Neural progenitor cell (in vitro differentiated cells): ENCODE measurements at regions not wholly inside any gene's neighbourhood (a gene's known extent, or its start where the extent isn't known, plus 50 kb on each side); places are given as distances from the start of the nearest gene placed in this dataset.
A peak's percentile ranks its signal among the peaks of the same experiment; 100 is the strongest.

Experiments used
- DNase-seq: peaks from one replicate; pipeline ENCODE4 v3.0.0-alpha.2; 2016; ENCODE audit warnings: low spot score
- H2AFZ ChIP-seq: fragments of 200-600 bp; sonication (generic); replicated peaks from 2 replicates; pipeline ENCODE4 v1.6.1; 2016; ENCODE audit warnings: antibody characterized with exemption
- H3F3A ChIP-seq: fragments of 200-600 bp; sonication (generic); 2 replicates; pipeline ENCODE4 v1.6.1; 2016; ENCODE audit warnings: antibody characterized with exemption, low read depth
- H3K27ac ChIP-seq: fragments of 200-600 bp; sonication (generic); 2 replicates; pipeline ENCODE4 v1.5.1; 2016; ENCODE audit warnings: mild to moderate bottlenecking
- H3K27me3 ChIP-seq: fragments of 200-600 bp; sonication (generic); 2 replicates; pipeline ENCODE4 v1.6.1; 2016; ENCODE audit warnings: mild to moderate bottlenecking, moderate library complexity
- H3K36me3 ChIP-seq: fragments of 200-600 bp; sonication (generic); 2 replicates; pipeline ENCODE4 v1.5.1; 2016
- H3K4me1 ChIP-seq: fragments of 200-600 bp; sonication (generic); 2 replicates; pipeline ENCODE4 v1.6.1; 2016; ENCODE audit warnings: mixed run types
- H3K4me2 ChIP-seq: fragments of 200-600 bp; sonication (generic); 2 replicates; pipeline ENCODE4 v1.6.1; 2016
- H3K4me3 ChIP-seq: fragments of 200-600 bp; sonication (generic); 2 replicates; pipeline ENCODE4 v1.5.1; 2016
- H3K79me2 ChIP-seq: fragments of 200-600 bp; sonication (generic); 2 replicates; pipeline ENCODE4 v1.6.1; 2016; ENCODE audit warnings: low read depth
- H3K9ac ChIP-seq: fragments of 200-600 bp; sonication (generic); 2 replicates; pipeline ENCODE4 v1.6.1; 2016
- H3K9me3 ChIP-seq: fragments of 200-600 bp; sonication (generic); 2 replicates; pipeline ENCODE4 v1.5.1; 2016; ENCODE audit warnings: low read depth
- H4K20me1 ChIP-seq: fragments of 200-600 bp; sonication (generic); 2 replicates; pipeline ENCODE4 v1.6.1; 2016; ENCODE audit warnings: low read depth
- H3K27ac Mint-ChIP-seq: 3 replicates; pipeline ENCODE4 v1.8.0; 2021; ENCODE audit warnings: mixed read lengths
- H3K27me3 Mint-ChIP-seq: 2 replicates; pipeline ENCODE4 v1.8.0; 2022; ENCODE audit warnings: low read depth, mild to moderate bottlenecking, inconsistent platforms, moderate library complexity, mixed read lengths; ENCODE audit not compliant: insufficient read depth
- H3K36me3 Mint-ChIP-seq: 3 replicates; pipeline ENCODE4 v1.8.0; 2021; ENCODE audit warnings: mixed read lengths
- H3K4me1 Mint-ChIP-seq: 3 replicates; pipeline ENCODE4 v1.8.0; 2021; ENCODE audit warnings: mixed read lengths
- H3K4me3 Mint-ChIP-seq: 3 replicates; pipeline ENCODE4 v1.8.0; 2021; ENCODE audit warnings: mild to moderate bottlenecking, moderate library complexity, mixed read lengths
- H3K9me3 Mint-ChIP-seq: 3 replicates; pipeline ENCODE4 v1.8.0; 2020; ENCODE audit warnings: mixed read lengths
- EZH2 ChIP-seq: fragments of 200-600 bp; sonication (generic); IDR thresholded peaks from 2 replicates; pipeline ENCODE4 v1.6.1; 2017; ENCODE audit warnings: antibody characterized with exemption, mild to moderate bottlenecking, moderate library complexity
- EZH2phosphoT487 ChIP-seq: fragments of 200-600 bp; sonication (generic); IDR thresholded peaks from 2 replicates; pipeline ENCODE4 v1.6.1; 2017; ENCODE audit warnings: antibody characterized with exemption
- TF ChIP-seq, protein P1 (sequence below): fragments of 200-600 bp; sonication (generic); IDR thresholded peaks from 2 replicates; pipeline ENCODE4 v1.5.1; 2017; ENCODE audit warnings: antibody characterized with exemption, mild to moderate bottlenecking

GRCh38 chr14:52142504-52142903, 73.6 kb upstream of the NID2 start:
- Mint-ChIP-seq H3K27me3 (no peaks in the 10 kb centered on the region), H3K9me3 (peaks cover 9% of the 10 kb centered on the region), H3K4me1 (no peaks in the 10 kb centered on the region), H3K27ac (no peak overlapping the region), H3K36me3 (no peaks in the 10 kb centered on the region), H3K4me3 (no peak overlapping the region)
- no peaks in the 10 kb centered on the region for H3K4me1 ChIP-seq
- no peak for TF ChIP-seq EZH2
- TF ChIP-seq EZH2phosphoT487 = no peak
- no peaks in the 10 kb centered on the region for H3K36me3 ChIP-seq
- H2AFZ ChIP-seq = no peak overlapping the region
- H4K20me1 ChIP-seq = no peaks in the 10 kb centered on the region
- H3K4me2 ChIP-seq = no peak overlapping the region
- H3K27ac ChIP-seq = no peak overlapping the region
- H3F3A ChIP-seq = no peaks in the 10 kb centered on the region
- no peak for DNase-seq
- H3K4me3 ChIP-seq = no peak overlapping the region
- H3K79me2 ChIP-seq = no peaks in the 10 kb centered on the region
- H3K9ac ChIP-seq = no peak overlapping the region
- no peaks in the 10 kb centered on the region for H3K27me3 ChIP-seq
- no peaks in the 10 kb centered on the region for H3K9me3 ChIP-seq

GRCh38 chr14:52131640-52132320, 62.9 kb upstream of the NID2 start:
- H3K9me3 ChIP-seq = peaks cover 14% of the 10 kb centered on the region

GRCh38 chr14:52129721-52130120, 60.9 kb upstream of the NID2 start:
- H3K27me3 Mint-ChIP-seq = no peaks in the 10 kb centered on the region
- H3K27ac ChIP-seq = no peak overlapping the region

More at GRCh38 chr14:52131640-52132320, 62.9 kb upstream of the NID2 start:
- peaks cover 8% of the 10 kb centered on the region for H3K4me1 Mint-ChIP-seq
- Histone ChIP-seq H3K36me3 (no peaks in the 10 kb centered on the region), H3F3A (no peaks in the 10 kb centered on the region), H3K27me3 (no peaks in the 10 kb centered on the region), H3K27ac (no peak overlapping the region), H3K4me1 (no peaks in the 10 kb centered on the region), H3K4me2 (no peak overlapping the region), H3K4me3 (no peak overlapping the region), H4K20me1 (no peaks in the 10 kb centered on the region), H2AFZ (peak overlapping the region; percentile 60), H3K9ac (no peak overlapping the region), H3K79me2 (no peaks in the 10 kb centered on the region)
- TF ChIP-seq EZH2 = no peak
- TF ChIP-seq, protein P1, sequence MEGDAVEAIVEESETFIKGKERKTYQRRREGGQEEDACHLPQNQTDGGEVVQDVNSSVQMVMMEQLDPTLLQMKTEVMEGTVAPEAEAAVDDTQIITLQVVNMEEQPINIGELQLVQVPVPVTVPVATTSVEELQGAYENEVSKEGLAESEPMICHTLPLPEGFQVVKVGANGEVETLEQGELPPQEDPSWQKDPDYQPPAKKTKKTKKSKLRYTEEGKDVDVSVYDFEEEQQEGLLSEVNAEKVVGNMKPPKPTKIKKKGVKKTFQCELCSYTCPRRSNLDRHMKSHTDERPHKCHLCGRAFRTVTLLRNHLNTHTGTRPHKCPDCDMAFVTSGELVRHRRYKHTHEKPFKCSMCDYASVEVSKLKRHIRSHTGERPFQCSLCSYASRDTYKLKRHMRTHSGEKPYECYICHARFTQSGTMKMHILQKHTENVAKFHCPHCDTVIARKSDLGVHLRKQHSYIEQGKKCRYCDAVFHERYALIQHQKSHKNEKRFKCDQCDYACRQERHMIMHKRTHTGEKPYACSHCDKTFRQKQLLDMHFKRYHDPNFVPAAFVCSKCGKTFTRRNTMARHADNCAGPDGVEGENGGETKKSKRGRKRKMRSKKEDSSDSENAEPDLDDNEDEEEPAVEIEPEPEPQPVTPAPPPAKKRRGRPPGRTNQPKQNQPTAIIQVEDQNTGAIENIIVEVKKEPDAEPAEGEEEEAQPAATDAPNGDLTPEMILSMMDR = peak; percentile 87
- no peak overlapping the region for H3K4me3 Mint-ChIP-seq
- DNase-seq = peak; percentile 87
- peaks cover 2% of the 10 kb centered on the region for H3K36me3 Mint-ChIP-seq
- H3K27ac Mint-ChIP-seq = no peak overlapping the region
- peaks cover 2% of the 10 kb centered on the region for H3K27me3 Mint-ChIP-seq
- peaks cover 21% of the 10 kb centered on the region for H3K9me3 Mint-ChIP-seq

DNA sequence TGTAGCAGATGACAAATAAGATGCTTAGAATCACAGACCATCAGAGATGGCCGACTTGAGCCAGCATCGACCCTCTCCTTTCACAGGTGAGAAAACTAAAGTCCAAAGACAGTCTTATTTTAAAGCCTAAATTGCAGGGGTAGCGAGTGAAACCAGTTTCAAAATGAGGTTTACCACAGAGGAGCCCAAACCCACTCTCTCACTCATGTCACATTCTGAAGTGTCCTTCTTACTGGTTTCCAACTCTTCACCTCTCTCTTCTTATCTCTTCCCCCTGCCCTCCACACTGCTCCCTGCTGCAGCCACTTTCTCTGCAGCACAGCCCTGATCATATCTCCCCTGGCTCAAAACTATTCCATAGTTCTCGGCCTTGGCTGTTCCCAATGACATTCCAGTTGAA, 57.0 kb upstream of the NID2 start:
- no peak overlapping the region for H3K27ac ChIP-seq
- H3K9me3 ChIP-seq = no peaks in the 10 kb centered on the region
- peaks cover 3% of the 10 kb centered on the region for H3F3A ChIP-seq
- no peak overlapping the region for H3K4me3 ChIP-seq
- Mint-ChIP-seq H3K27me3 (peaks cover 3% of the 10 kb centered on the region), H3K4me3 (no peak overlapping the region), H3K4me1 (peaks cover 15% of the 10 kb centered on the region), H3K9me3 (peaks cover 10% of the 10 kb centered on the region), H3K27ac (no peak overlapping the region), H3K36me3 (peaks cover 2% of the 10 kb centered on the region)
- no peaks in the 10 kb centered on the region for H3K27me3 ChIP-seq
- peaks cover 12% of the 10 kb centered on the region for H3K4me1 ChIP-seq
- DNase-seq = no peak
- H2AFZ ChIP-seq = no peak overlapping the region
- no peaks in the 10 kb centered on the region for H3K36me3 ChIP-seq
- no peak for TF ChIP-seq EZH2
- TF ChIP-seq EZH2phosphoT487 = no peak
- TF ChIP-seq, protein P1 = no peak
- H3K4me2 ChIP-seq = no peak overlapping the region
- H4K20me1 ChIP-seq = no peaks in the 10 kb centered on the region
- H3K79me2 ChIP-seq = no peaks in the 10 kb centered on the region
- no peak overlapping the region for H3K9ac ChIP-seq

More at GRCh38 chr14:52129721-52130120, 60.9 kb upstream of the NID2 start:
- DNase-seq = no peak
- H3K9ac ChIP-seq = no peak overlapping the region
- H3K4me2 ChIP-seq = no peak overlapping the region
- no peak overlapping the region for H2AFZ ChIP-seq
- H3K9me3 ChIP-seq = peaks cover 3% of the 10 kb centered on the region
- no peaks in the 10 kb centered on the region for H4K20me1 ChIP-seq
- H3K4me3 ChIP-seq = no peak overlapping the region
- no peaks in the 10 kb centered on the region for H3K79me2 ChIP-seq
- peaks cover 15% of the 10 kb centered on the region for H3K4me1 Mint-ChIP-seq
- no peaks in the 10 kb centered on the region for H3K27me3 ChIP-seq
- H3F3A ChIP-seq = peaks cover 3% of the 10 kb centered on the region
- H3K4me1 ChIP-seq = peaks cover 3% of the 10 kb centered on the region
- H3K36me3 ChIP-seq = no peaks in the 10 kb centered on the region
- no peak overlapping the region for H3K27ac Mint-ChIP-seq
- TF ChIP-seq, protein P1 = no peak
- TF ChIP-seq EZH2phosphoT487 = no peak
- no peak for TF ChIP-seq EZH2
- peaks cover 8% of the 10 kb centered on the region for H3K9me3 Mint-ChIP-seq
- H3K36me3 Mint-ChIP-seq = no peaks in the 10 kb centered on the region
- H3K4me3 Mint-ChIP-seq = no peak overlapping the region
